ENCODE measurements at regions not wholly inside any gene's neighbourhood (a gene's known extent, or its start where the extent isn't known, plus 50 kb on each side); places are given as distances from the start of the nearest gene placed in this dataset.

DNA sequence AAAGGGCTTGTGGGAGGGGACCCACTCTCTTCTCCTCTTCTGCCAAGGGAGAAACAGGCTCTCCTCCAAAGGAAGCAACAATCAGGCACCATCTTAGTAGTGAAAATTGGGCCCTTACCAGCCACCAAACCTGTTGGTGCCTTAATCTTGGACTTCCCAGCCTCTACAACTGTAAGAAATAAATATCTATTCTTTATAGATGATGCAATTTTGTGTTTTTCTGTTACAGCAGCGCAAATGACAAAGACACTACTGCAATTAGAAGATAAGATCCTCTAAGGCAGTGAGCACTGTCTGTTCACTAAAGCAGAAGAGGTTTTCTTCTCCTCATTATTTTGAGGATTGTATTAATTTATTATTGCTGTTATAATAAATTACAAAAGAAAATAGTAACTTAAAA is 691.4 kb upstream of the CCDC179 start:
- TF ChIP-seq, protein P1, sequence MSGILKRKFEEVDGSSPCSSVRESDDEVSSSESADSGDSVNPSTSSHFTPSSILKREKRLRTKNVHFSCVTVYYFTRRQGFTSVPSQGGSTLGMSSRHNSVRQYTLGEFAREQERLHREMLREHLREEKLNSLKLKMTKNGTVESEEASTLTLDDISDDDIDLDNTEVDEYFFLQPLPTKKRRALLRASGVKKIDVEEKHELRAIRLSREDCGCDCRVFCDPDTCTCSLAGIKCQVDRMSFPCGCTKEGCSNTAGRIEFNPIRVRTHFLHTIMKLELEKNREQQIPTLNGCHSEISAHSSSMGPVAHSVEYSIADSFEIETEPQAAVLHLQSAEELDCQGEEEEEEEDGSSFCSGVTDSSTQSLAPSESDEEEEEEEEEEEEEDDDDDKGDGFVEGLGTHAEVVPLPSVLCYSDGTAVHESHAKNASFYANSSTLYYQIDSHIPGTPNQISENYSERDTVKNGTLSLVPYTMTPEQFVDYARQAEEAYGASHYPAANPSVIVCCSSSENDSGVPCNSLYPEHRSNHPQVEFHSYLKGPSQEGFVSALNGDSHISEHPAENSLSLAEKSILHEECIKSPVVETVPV (CRISPR knock-in tag; IDR thresholded peaks at IDR 0.05) = no peak
- TF ChIP-seq ISL1 (CRISPR knock-in tag; IDR thresholded peaks at IDR 0.05) (no peak), ZNF70 (CRISPR knock-in tag; IDR thresholded peaks at IDR 0.05) (no peak), OSR1 (CRISPR knock-in tag; IDR thresholded peaks at IDR 0.05) (no peak), SNAI2 (CRISPR knock-in tag; IDR thresholded peaks at IDR 0.05) (no peak), ZFP30 (CRISPR knock-in tag; IDR thresholded peaks at IDR 0.05) (no peak), RARB (CRISPR knock-in tag; IDR thresholded peaks at IDR 0.05) (no peak), ARNTL (CRISPR knock-in tag; IDR thresholded peaks at IDR 0.05; ENCODE audit: borderline replicate concordance, low read depth) (no peak), ZC3H10 (CRISPR knock-in tag; IDR thresholded peaks at IDR 0.05) (no peak)
- TF ChIP-seq, protein P2, sequence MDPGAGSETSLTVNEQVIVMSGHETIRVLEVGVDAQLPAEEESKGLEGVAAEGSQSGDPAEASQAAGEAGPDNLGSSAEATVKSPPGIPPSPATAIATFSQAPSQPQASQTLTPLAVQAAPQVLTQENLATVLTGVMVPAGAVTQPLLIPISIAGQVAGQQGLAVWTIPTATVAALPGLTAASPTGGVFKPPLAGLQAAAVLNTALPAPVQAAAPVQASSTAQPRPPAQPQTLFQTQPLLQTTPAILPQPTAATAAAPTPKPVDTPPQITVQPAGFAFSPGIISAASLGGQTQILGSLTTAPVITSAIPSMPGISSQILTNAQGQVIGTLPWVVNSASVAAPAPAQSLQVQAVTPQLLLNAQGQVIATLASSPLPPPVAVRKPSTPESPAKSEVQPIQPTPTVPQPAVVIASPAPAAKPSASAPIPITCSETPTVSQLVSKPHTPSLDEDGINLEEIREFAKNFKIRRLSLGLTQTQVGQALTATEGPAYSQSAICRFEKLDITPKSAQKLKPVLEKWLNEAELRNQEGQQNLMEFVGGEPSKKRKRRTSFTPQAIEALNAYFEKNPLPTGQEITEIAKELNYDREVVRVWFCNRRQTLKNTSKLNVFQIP (CRISPR knock-in tag; IDR thresholded peaks at IDR 0.05; ENCODE audit: borderline replicate concordance, low read depth) = no peak
- TF ChIP-seq, protein P3, sequence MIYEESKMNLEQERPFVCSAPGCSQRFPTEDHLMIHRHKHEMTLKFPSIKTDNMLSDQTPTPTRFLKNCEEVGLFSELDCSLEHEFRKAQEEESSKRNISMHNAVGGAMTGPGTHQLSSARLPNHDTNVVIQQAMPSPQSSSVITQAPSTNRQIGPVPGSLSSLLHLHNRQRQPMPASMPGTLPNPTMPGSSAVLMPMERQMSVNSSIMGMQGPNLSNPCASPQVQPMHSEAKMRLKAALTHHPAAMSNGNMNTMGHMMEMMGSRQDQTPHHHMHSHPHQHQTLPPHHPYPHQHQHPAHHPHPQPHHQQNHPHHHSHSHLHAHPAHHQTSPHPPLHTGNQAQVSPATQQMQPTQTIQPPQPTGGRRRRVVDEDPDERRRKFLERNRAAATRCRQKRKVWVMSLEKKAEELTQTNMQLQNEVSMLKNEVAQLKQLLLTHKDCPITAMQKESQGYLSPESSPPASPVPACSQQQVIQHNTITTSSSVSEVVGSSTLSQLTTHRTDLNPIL (CRISPR knock-in tag; IDR thresholded peaks at IDR 0.05; ENCODE audit: low read depth) = no peak
- TF ChIP-seq, protein P4, sequence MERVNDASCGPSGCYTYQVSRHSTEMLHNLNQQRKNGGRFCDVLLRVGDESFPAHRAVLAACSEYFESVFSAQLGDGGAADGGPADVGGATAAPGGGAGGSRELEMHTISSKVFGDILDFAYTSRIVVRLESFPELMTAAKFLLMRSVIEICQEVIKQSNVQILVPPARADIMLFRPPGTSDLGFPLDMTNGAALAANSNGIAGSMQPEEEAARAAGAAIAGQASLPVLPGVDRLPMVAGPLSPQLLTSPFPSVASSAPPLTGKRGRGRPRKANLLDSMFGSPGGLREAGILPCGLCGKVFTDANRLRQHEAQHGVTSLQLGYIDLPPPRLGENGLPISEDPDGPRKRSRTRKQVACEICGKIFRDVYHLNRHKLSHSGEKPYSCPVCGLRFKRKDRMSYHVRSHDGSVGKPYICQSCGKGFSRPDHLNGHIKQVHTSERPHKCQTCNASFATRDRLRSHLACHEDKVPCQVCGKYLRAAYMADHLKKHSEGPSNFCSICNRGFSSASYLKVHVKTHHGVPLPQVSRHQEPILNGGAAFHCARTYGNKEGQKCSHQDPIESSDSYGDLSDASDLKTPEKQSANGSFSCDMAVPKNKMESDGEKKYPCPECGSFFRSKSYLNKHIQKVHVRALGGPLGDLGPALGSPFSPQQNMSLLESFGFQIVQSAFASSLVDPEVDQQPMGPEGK (CRISPR knock-in tag; IDR thresholded peaks at IDR 0.05; ENCODE audit: borderline replicate concordance) = no peak
